A549 (cell line): ENCODE measurements at regions not wholly inside any gene's neighbourhood (a gene's known extent, or its start where the extent isn't known, plus 50 kb on each side); places are given as distances from the start of the nearest gene placed in this dataset.

Experiments used
- ATAC-seq, 2 experiments: fragments of 200-7000 bp in 1 of 2; fragments of >200 bp in 1 of 2; cut with Nextera tagmentation in 1 of 2; cut with Tn5 transposase in 1 of 2; 3 replicates each; pipeline versions ENCODE4 v1.8.0 to v1.9.1; 2018 to 2020; ENCODE audit warnings: mild to moderate bottlenecking in 1 of 2, moderate library complexity in 1 of 2
- CTCF ChIA-PET: fragments of 300-600 bp; sonication (Branson Sonifier 250); formaldehyde crosslinking; extraction: SDS; loops from one replicate; lab custom pipeline; 2021; ENCODE audit warnings: antibody characterized with exemption, inconsistent platforms; lab: Yijun Ruan, JAX
- POLR2A ChIA-PET: fragments of 350-600 bp; formaldehyde crosslinking; extraction: SDS; loops from one replicate; lab custom pipeline; 2021; ENCODE audit warnings: antibody characterized with exemption, inconsistent platforms; lab: Yijun Ruan, JAX
- DNase-seq, 2 experiments: peaks; one replicate each; pipeline versions ENCODE4 v3.0.0 to v3.0.0-alpha.2; 2011 to 2016; ENCODE audit warnings: low read depth in 1 of 2, low spot score in 1 of 2
- FAIRE-seq: peaks from 2 replicates; lab custom pipeline; 2011; peaks lifted over from hg19 to GRCh38; lab: Jason Lieb, UNC
- H3K27ac ChIP-seq, 2 experiments: fragments of >200 bp; sonication (Bioruptor Twin); formaldehyde crosslinking; 3 replicates each; pipeline ENCODE4 v1.5.1; 2016 to 2017
- H3K4me1 ChIP-seq: fragments of >200 bp; sonication (Bioruptor Twin); formaldehyde crosslinking; 3 replicates; pipeline ENCODE4 v1.6.1; 2016
- H3K4me2 ChIP-seq: fragments of >200 bp; sonication (Bioruptor Twin); formaldehyde crosslinking; 3 replicates; pipeline ENCODE4 v1.6.1; 2016
- H3K4me3 ChIP-seq: fragments of >200 bp; sonication (Bioruptor Twin); formaldehyde crosslinking; 3 replicates; pipeline ENCODE4 v1.5.1; 2016
- H3K9me3 ChIP-seq: fragments of >200 bp; sonication (Bioruptor Twin); formaldehyde crosslinking; 3 replicates; pipeline ENCODE4 v1.6.1; 2016
- CHD2 ChIP-seq: fragments of 150-350 bp; IDR thresholded peaks from 2 replicates; pipeline ENCODE4 v1.6.1; 2014; ENCODE audit warnings: low read length; ENCODE audit not compliant: partially characterized antibody
- EHF ChIP-seq: fragments of 250-450 bp; sonication (Bioruptor Pico); IDR thresholded peaks from 2 replicates; pipeline ENCODE4 v1.5.0; 2020; ENCODE audit warnings: mild to moderate bottlenecking
- EHMT2 ChIP-seq: fragments of 200-600 bp; sonication (generic); IDR thresholded peaks from 2 replicates; pipeline ENCODE4 v1.6.1; 2016; ENCODE audit warnings: antibody characterized with exemption, low read depth, mild to moderate bottlenecking, moderate library complexity
- FOSB ChIP-seq: fragments of 250-450 bp; sonication (Bioruptor Pico); IDR thresholded peaks from 2 replicates; pipeline ENCODE4 v1.5.0; 2020; ENCODE audit warnings: mild to moderate bottlenecking, moderate library complexity
- FOSL2 ChIP-seq, 2 experiments: fragments of 450-650 bp in 1 of 2; fragments of >200 bp in 1 of 2; sonication (Bioruptor Twin) in 1 of 2; formaldehyde crosslinking; IDR thresholded peaks; 2 replicates each; pipeline versions ENCODE4 v1.5.0 to v1.6.1; 2016 to 2020; ENCODE audit warnings: mild to moderate bottlenecking in 1 of 2, moderate library complexity in 1 of 2
- FOXS1 ChIP-seq: fragments of 250-450 bp; sonication (Bioruptor Pico); IDR thresholded peaks from 2 replicates; pipeline ENCODE4 v1.5.0; 2020; ENCODE audit warnings: mild to moderate bottlenecking, moderate library complexity
- GATA3 ChIP-seq: IDR thresholded peaks from 2 replicates; pipeline ENCODE4 v1.6.1; 2012; ENCODE audit warnings: borderline replicate concordance
- HDAC2 ChIP-seq: fragments of 200-600 bp; sonication (generic); IDR thresholded peaks from 2 replicates; pipeline ENCODE4 v1.6.1; 2016
- HOXA7 ChIP-seq: fragments of 250-450 bp; sonication (Bioruptor Pico); IDR thresholded peaks from 2 replicates; pipeline ENCODE4 v1.5.0; 2020; ENCODE audit warnings: mild to moderate bottlenecking, moderate library complexity
- HOXB13 ChIP-seq: fragments of 250-450 bp; sonication (Bioruptor Pico); IDR thresholded peaks from 2 replicates; pipeline ENCODE4 v1.5.0; 2020; ENCODE audit warnings: low read depth, mild to moderate bottlenecking, moderate library complexity
- HOXB5 ChIP-seq: fragments of 250-450 bp; sonication (Bioruptor Pico); IDR thresholded peaks from 2 replicates; pipeline ENCODE4 v1.5.0; 2020; ENCODE audit warnings: mild to moderate bottlenecking, moderate library complexity
- KDM1A ChIP-seq: fragments of 200-600 bp; sonication (generic); IDR thresholded peaks from 2 replicates; pipeline ENCODE4 v1.6.1; 2016; ENCODE audit warnings: low read depth, mild to moderate bottlenecking
- KDM5A ChIP-seq: fragments of 200-600 bp; sonication (generic); IDR thresholded peaks from 2 replicates; pipeline ENCODE4 v1.6.1; 2016; ENCODE audit warnings: antibody characterized with exemption, mild to moderate bottlenecking
- MAFK ChIP-seq: fragments of 450-650 bp; IDR thresholded peaks from 2 replicates; pipeline ENCODE4 v1.6.1; 2014; ENCODE audit not compliant: partially characterized antibody
- MAZ ChIP-seq: fragments of 150-350 bp; IDR thresholded peaks from 2 replicates; pipeline ENCODE4 v1.6.1; 2014; ENCODE audit warnings: antibody characterized with exemption, low read depth, low read length, borderline replicate concordance
- NR3C1 ChIP-seq: fragments of >200 bp; sonication (Bioruptor Twin); formaldehyde crosslinking; IDR thresholded peaks from 3 replicates; pipeline ENCODE4 v1.6.1; 2017
- POLR2A ChIP-seq: IDR thresholded peaks from 2 replicates; pipeline ENCODE4 v1.6.1; 2012; ENCODE audit warnings: mild to moderate bottlenecking, low read length
- RCOR1 ChIP-seq: fragments of 150-350 bp; IDR thresholded peaks from 2 replicates; pipeline ENCODE4 v1.6.1; 2014; ENCODE audit warnings: antibody characterized with exemption, low read length, low read depth
- RFX5 ChIP-seq: fragments of 450-650 bp; IDR thresholded peaks from 2 replicates; pipeline ENCODE4 v1.7.1; 2014; ENCODE audit warnings: antibody characterized with exemption, mild to moderate bottlenecking, moderate library complexity
- RNF2 ChIP-seq: fragments of 200-600 bp; sonication (generic); IDR thresholded peaks from 2 replicates; pipeline ENCODE4 v1.6.1; 2016; ENCODE audit warnings: low read depth, mild to moderate bottlenecking, antibody characterized with exemption, moderate library complexity, borderline replicate concordance
- SREBF2 ChIP-seq: fragments of 450-650 bp; IDR thresholded peaks from 2 replicates; pipeline ENCODE4 v1.6.1; 2014; ENCODE audit warnings: mild to moderate bottlenecking, moderate library complexity
- TFCP2L1 ChIP-seq: fragments of 250-450 bp; sonication (Bioruptor Pico); IDR thresholded peaks from 2 replicates; pipeline ENCODE4 v1.5.0; 2021; ENCODE audit warnings: mild to moderate bottlenecking
- TP53 ChIP-seq: fragments of 250-450 bp; sonication (Bioruptor Pico); IDR thresholded peaks from 2 replicates; pipeline ENCODE4 v1.5.0; 2021; ENCODE audit warnings: mild to moderate bottlenecking, moderate library complexity
- ZSCAN20 ChIP-seq: fragments of 250-450 bp; sonication (Bioruptor Pico); IDR thresholded peaks from 2 replicates; pipeline ENCODE4 v1.8.0; 2022; ENCODE audit warnings: mild to moderate bottlenecking, moderate library complexity
- WGBS: methylation state at CpG from one replicate; pipeline ENCODE4 v1.1.6; 2017; ENCODE audit errors: missing lambda C conversion rate; 5-methylcytosine and 5-hydroxymethylcytosine counted together
- TF ChIP-seq, protein P1 (sequence below): fragments of 150-350 bp; IDR thresholded peaks from 2 replicates; pipeline ENCODE4 v1.6.1; 2014; ENCODE audit warnings: low read depth, mild to moderate bottlenecking, low read length
- TF ChIP-seq, protein P2 (sequence below): fragments of >200 bp; sonication (Bioruptor Twin); formaldehyde crosslinking; IDR thresholded peaks from 3 replicates; pipeline ENCODE4 v1.5.1; 2016
- TF ChIP-seq, protein P3 (sequence below): fragments of 450-650 bp; IDR thresholded peaks from 2 replicates; pipeline ENCODE4 v1.6.1; 2014; ENCODE audit warnings: antibody characterized with exemption
- TF ChIP-seq, protein P4 (sequence below): IDR thresholded peaks from 2 replicates; pipeline ENCODE4 v1.6.1; 2012; ENCODE audit warnings: low read depth, borderline replicate concordance

- FAIRE-seq: no peak
- CTCF ChIA-PET: interaction anchor here (0.8 to 3.7 kb wide), 4 partner anchors 13 to 80 kb away, joined by 3 to 18 read pairs (median 8); no protein-coding TSS in a partner anchor
- ATAC-seq: peak in 1 of 2 experiments; percentile 3; a peak in 3 of 6 replicates
Observed at GRCh38 chr22:46086577-46087335, 63.6 kb upstream of the PPARA start.

GRCh38 chr22:46087336-46087690 is 63.0 kb upstream of the PPARA start:
- CTCF ChIA-PET: interaction anchor here (0.9 to 2.9 kb wide), 3 partner anchors 10 to 80 kb away, joined by 3 to 18 read pairs (median 3); no protein-coding TSS in a partner anchor
- WGBS: 71% methylated on average over 8 of the region's 14 CpGs
- peak overlapping the region; percentile 96 for H3K4me2 ChIP-seq
- TF ChIP-seq MAFK: no peak
- no peak for TF ChIP-seq RFX5
- no peak for TF ChIP-seq HDAC2
- TF ChIP-seq GATA3: no peak
- no peak for TF ChIP-seq RNF2
- TF ChIP-seq ZSCAN20 (CRISPR knock-in tag): no peak
- no peak for TF ChIP-seq EHMT2
- TF ChIP-seq TP53 (CRISPR knock-in tag): no peak
- no peak for TF ChIP-seq RCOR1
- TF ChIP-seq KDM1A: no peak
- no peak for TF ChIP-seq HOXB13
- TF ChIP-seq, protein P1, sequence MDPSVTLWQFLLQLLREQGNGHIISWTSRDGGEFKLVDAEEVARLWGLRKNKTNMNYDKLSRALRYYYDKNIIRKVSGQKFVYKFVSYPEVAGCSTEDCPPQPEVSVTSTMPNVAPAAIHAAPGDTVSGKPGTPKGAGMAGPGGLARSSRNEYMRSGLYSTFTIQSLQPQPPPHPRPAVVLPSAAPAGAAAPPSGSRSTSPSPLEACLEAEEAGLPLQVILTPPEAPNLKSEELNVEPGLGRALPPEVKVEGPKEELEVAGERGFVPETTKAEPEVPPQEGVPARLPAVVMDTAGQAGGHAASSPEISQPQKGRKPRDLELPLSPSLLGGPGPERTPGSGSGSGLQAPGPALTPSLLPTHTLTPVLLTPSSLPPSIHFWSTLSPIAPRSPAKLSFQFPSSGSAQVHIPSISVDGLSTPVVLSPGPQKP: no peak
- TF ChIP-seq MAZ: no peak
- no peak for TF ChIP-seq CHD2
- no peak for TF ChIP-seq HOXA7 (CRISPR knock-in tag)
- no peak for TF ChIP-seq FOSB (CRISPR knock-in tag)
- TF ChIP-seq, protein P2, sequence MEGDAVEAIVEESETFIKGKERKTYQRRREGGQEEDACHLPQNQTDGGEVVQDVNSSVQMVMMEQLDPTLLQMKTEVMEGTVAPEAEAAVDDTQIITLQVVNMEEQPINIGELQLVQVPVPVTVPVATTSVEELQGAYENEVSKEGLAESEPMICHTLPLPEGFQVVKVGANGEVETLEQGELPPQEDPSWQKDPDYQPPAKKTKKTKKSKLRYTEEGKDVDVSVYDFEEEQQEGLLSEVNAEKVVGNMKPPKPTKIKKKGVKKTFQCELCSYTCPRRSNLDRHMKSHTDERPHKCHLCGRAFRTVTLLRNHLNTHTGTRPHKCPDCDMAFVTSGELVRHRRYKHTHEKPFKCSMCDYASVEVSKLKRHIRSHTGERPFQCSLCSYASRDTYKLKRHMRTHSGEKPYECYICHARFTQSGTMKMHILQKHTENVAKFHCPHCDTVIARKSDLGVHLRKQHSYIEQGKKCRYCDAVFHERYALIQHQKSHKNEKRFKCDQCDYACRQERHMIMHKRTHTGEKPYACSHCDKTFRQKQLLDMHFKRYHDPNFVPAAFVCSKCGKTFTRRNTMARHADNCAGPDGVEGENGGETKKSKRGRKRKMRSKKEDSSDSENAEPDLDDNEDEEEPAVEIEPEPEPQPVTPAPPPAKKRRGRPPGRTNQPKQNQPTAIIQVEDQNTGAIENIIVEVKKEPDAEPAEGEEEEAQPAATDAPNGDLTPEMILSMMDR: no peak
- no peak for TF ChIP-seq KDM5A
- no peak for TF ChIP-seq FOXS1 (CRISPR knock-in tag)
- no peak for TF ChIP-seq HOXB5 (CRISPR knock-in tag)
- TF ChIP-seq, all 56 proteins: peak for 0
- POLR2A ChIA-PET: interaction anchor here (0.8 to 2.5 kb wide), 5 partner anchors 8 to 73 kb away, joined by 3 to 11 read pairs (median 3); no protein-coding TSS in a partner anchor
- peaks cover 84% of the 10 kb centered on the region for H3K4me1 ChIP-seq
- FAIRE-seq (no peak), ATAC-seq (no peak), DNase-seq (no peak)
- H3K4me3 ChIP-seq: peak overlapping the region; percentile 52
- H3K27ac ChIP-seq: peak overlapping the region; percentile 99 to 100
- H3K9me3 ChIP-seq: no peaks in the 10 kb centered on the region

More at GRCh38 chr22:46086577-46087335, 63.6 kb upstream of the PPARA start:
- Histone ChIP-seq H3K4me3 (peak overlapping the region; percentile 52), H3K4me2 (peak overlapping the region; percentile 96), H3K9me3 (no peaks in the 10 kb centered on the region), H3K4me1 (peaks cover 80% of the 10 kb centered on the region), H3K27ac (peak overlapping the region; percentile 99 to 100)
- WGBS: 45% methylated on average over 14 of the region's 18 CpGs
- POLR2A ChIA-PET: interaction anchor here (1.4 to 2.5 kb wide), 2 partner anchors 8 to 19 kb away, joined by 3 to 11 read pairs; no protein-coding TSS in a partner anchor
- no peak for TF ChIP-seq SREBF2
- no peak for TF ChIP-seq RCOR1
- TF ChIP-seq HOXA7 (CRISPR knock-in tag): no peak
- TF ChIP-seq HDAC2: no peak
- TF ChIP-seq, protein P3, sequence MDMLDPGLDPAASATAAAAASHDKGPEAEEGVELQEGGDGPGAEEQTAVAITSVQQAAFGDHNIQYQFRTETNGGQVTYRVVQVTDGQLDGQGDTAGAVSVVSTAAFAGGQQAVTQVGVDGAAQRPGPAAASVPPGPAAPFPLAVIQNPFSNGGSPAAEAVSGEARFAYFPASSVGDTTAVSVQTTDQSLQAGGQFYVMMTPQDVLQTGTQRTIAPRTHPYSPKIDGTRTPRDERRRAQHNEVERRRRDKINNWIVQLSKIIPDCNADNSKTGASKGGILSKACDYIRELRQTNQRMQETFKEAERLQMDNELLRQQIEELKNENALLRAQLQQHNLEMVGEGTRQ: no peak
- TF ChIP-seq POLR2A: no peak
- TF ChIP-seq, protein P4, sequence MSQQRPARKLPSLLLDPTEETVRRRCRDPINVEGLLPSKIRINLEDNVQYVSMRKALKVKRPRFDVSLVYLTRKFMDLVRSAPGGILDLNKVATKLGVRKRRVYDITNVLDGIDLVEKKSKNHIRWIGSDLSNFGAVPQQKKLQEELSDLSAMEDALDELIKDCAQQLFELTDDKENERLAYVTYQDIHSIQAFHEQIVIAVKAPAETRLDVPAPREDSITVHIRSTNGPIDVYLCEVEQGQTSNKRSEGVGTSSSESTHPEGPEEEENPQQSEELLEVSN: no peak
- no peak for TF ChIP-seq EHF (CRISPR knock-in tag)
- TF ChIP-seq, protein P2: no peak
- no peak for TF ChIP-seq EHMT2
- TF ChIP-seq TFCP2L1 (CRISPR knock-in tag): no peak
- TF ChIP-seq NR3C1: no peak
- no peak for TF ChIP-seq FOSL2 (IDR thresholded peaks at IDR 0.05)
- no peak for TF ChIP-seq FOSL2 (CRISPR knock-in tag; IDR thresholded peaks at IDR 0.05)
- DNase-seq: no peak
